Activated naive CD4-positive, alpha-beta T cell treated with Interleukin-2 at 50 U/mL for 16 hours (primary cell): ENCODE measurements at regions not wholly inside any gene's neighbourhood (a gene's known extent, or its start where the extent isn't known, plus 50 kb on each side); places are given as distances from the start of the nearest gene placed in this dataset.
"Not testable (repeated sequence)": the region's sequence is repeated elsewhere in the genome, so short reads cannot be mapped to it uniquely, and the experiment has no call there.

Experiments used
- DNase-seq: peaks from one replicate; pipeline ENCODE4 v3.0.0-alpha.2; 2020

GRCh38 chr6:2361195-2361594 is 115.8 kb upstream of the GMDS start:
- no peak for DNase-seq

GRCh38 chr6:2360716-2361115 is 115.3 kb upstream of the GMDS start:
- DNase-seq = no peak

- DNase-seq = no peak
These were observed 114.7 kb upstream of the GMDS start for GRCh38 chr6:2360126-2360525.

- DNase-seq = no peak
These were observed 109.7 kb upstream of the GMDS start for GRCh38 chr6:2355150-2355549.

GRCh38 chr6:2354138-2354491 is 108.7 kb upstream of the GMDS start:
- no peak for DNase-seq

GRCh38 chr6:2353412-2354137 is 108.2 kb upstream of the GMDS start:
- DNase-seq = peak; percentile 53

GRCh38 chr6:2351807-2352431 is 106.5 kb upstream of the GMDS start:
- DNase-seq = no peak

GRCh38 chr6:2351090-2351489 is 105.7 kb upstream of the GMDS start:
- no peak for DNase-seq

- no peak for DNase-seq
These were observed 100.7 kb upstream of the GMDS start for GRCh38 chr6:2346078-2346477.

- DNase-seq = no peak
These were observed 99.0 kb upstream of the GMDS start for GRCh38 chr6:2344319-2344905.

GRCh38 chr6:2327591-2327990 is 82.2 kb upstream of the GMDS start:
- no peak for DNase-seq

GRCh38 chr6:2324166-2324953 is 79.0 kb upstream of the GMDS start:
- DNase-seq = no peak

- not testable (repeated sequence) for DNase-seq
These were observed 72.1 kb upstream of the GMDS start for GRCh38 chr6:2317498-2317897.

GRCh38 chr6:2314641-2315040 is 69.2 kb upstream of the GMDS start:
- no peak for DNase-seq

- DNase-seq = no peak
These were observed 64.6 kb upstream of the GMDS start for GRCh38 chr6:2310042-2310441.

GRCh38 chr6:2309122-2309521 is 63.7 kb upstream of the GMDS start:
- DNase-seq = no peak

- DNase-seq = no peak
These were observed 62.4 kb upstream of the GMDS start for GRCh38 chr6:2307799-2308198.

- no peak for DNase-seq
These were observed 60.5 kb upstream of the GMDS start for GRCh38 chr6:2305951-2306350.

- DNase-seq = not testable (repeated sequence)
These were observed 57.1 kb upstream of the GMDS start for GRCh38 chr6:2302482-2302881.

- no peak for DNase-seq
These were observed 51.4 kb upstream of the GMDS start for GRCh38 chr6:2296781-2297180.
